ENCODE measurements at regions not wholly inside any gene's neighbourhood (a gene's known extent, or its start where the extent isn't known, plus 50 kb on each side); places are given as distances from the start of the nearest gene placed in this dataset.
A peak's percentile ranks its signal among the peaks of the same experiment; 100 is the strongest.

- no peak for TF ChIP-seq CTCF (IDR thresholded peaks at IDR 0.05; ENCODE audit: low read length, missing control alignments)
- H3K4me3 ChIP-seq (replicated peaks; ENCODE audit: low read depth, low read length): peak overlapping the region; percentile 19
- DNase-seq (ENCODE audit: low read depth): peak; percentile 63
Observed at GRCh38 chr20:12383821-12384220, 466.1 kb downstream of the BTBD3 start.

DNA sequence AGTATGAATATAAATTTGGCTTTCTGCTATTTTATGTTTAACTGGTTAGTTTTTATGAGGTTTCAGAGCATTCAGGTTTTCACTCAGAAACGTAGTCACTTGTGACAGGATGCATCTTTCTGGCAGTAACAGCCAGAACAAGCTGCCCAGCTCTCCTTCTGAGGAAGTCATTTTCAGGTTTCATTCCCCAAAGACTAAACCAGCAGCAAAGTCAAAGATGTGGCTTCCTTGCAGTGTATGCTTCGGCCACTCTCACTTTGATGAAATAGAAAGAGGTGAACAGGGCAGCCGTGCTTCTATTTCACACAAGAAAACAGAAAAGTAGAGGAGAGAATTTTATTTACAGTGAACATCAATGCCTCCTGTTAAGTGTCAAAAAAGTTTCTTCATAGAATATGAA lies 469.1 kb downstream of the BTBD3 start:
- no peak for DNase-seq (ENCODE audit: low read depth)
- H3K4me3 ChIP-seq (replicated peaks; ENCODE audit: low read depth, low read length): no peak overlapping the region
- no peak for TF ChIP-seq CTCF (IDR thresholded peaks at IDR 0.05; ENCODE audit: low read length, missing control alignments)

DNA sequence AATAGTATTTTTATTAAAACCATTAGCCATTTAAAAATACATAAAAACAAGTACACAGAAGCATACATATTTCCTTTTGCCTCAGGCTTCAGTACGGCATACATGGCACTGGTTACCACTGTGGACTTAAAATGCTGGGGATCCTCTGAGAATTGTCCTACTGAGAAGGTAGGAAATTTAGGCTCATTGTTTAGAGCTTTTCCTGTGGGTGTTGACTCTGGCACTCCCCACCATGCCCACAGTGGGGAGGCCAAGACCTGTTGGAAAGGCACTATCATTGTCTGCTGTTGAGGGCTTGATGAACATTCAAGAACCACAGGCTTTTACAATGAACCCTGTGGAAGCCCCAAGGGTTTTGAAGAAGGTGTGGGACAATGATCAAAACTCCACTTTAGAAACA lies 473.4 kb downstream of the BTBD3 start:
- TF ChIP-seq CTCF (IDR thresholded peaks at IDR 0.05; ENCODE audit: low read length, missing control alignments): no peak
- no peak overlapping the region for H3K4me3 ChIP-seq (replicated peaks; ENCODE audit: low read depth, low read length)
- DNase-seq (ENCODE audit: low read depth): peak; percentile 8

- no peak overlapping the region for H3K4me3 ChIP-seq (replicated peaks; ENCODE audit: low read depth, low read length)
- peak; percentile 21 for DNase-seq (ENCODE audit: low read depth)
- TF ChIP-seq CTCF (IDR thresholded peaks at IDR 0.05; ENCODE audit: low read length, missing control alignments): no peak
Observed at GRCh38 chr20:12394786-12395185, 477.1 kb downstream of the BTBD3 start.

DNA sequence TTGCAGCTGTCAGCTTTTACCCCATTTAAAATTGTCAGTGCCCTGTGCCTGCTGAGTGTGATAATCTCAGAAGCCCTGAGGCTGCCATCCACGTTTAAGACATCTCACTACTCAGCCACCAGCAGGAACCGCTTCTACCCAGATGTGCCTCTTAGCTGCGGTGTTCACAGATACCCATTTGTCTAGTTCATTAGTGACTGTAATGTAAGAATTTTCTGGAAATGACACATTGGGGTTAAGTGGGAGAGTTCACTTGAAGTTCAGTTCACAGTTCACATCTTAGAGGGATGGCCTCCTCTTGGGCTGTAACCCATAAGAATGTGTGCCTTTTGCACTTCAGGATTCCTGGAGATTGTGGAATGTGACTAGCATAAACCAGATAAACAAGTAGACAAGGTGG lies 477.7 kb downstream of the BTBD3 start:
- TF ChIP-seq CTCF (IDR thresholded peaks at IDR 0.05; ENCODE audit: low read length, missing control alignments): no peak
- no peak overlapping the region for H3K4me3 ChIP-seq (replicated peaks; ENCODE audit: low read depth, low read length)
- no peak for DNase-seq (ENCODE audit: low read depth)

GRCh38 chr20:12395760-12396159 lies 478.1 kb downstream of the BTBD3 start:
- TF ChIP-seq CTCF (IDR thresholded peaks at IDR 0.05; ENCODE audit: low read length, missing control alignments): no peak

DNA sequence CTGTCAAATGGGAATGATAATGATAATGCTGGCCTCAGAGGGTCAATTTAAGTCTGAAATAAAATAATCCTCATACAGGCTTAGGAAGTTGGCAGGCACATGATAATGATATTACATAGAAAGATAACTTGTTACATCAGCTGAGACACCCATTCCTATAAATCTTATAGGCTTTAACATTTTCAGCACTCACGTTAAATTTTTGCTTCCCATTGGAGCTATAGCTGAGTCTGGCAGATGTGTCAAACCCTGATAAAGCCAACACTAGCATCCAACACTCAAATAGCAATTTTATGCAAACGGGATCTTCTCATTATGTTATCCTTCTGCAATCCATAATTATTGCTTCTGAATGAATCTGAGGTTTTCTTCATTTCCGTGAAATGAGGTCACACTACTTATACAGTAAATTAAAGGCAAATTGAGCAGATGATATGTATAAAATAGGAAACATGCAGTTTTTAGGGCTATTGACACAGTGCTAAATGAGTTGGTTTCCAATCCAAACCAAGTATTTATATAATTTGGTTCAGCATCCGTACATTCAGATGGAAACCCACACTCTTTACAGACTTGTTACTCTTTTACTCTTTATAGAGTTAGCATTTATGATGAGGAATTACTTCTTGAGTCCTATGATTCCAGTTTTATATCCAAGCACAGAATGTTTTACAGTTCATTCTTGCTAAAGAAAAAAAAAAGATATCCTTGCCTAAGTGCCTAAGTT lies 481.6 kb downstream of the BTBD3 start:
- no peak for DNase-seq (ENCODE audit: low read depth)
- no peak overlapping the region for H3K4me3 ChIP-seq (replicated peaks; ENCODE audit: low read depth, low read length)
- TF ChIP-seq CTCF (IDR thresholded peaks at IDR 0.05; ENCODE audit: low read length, missing control alignments): no peak

More at GRCh38 chr20:12395760-12396159, 478.1 kb downstream of the BTBD3 start:
- DNase-seq (ENCODE audit: low read depth): no peak
- no peak overlapping the region for H3K4me3 ChIP-seq (replicated peaks; ENCODE audit: low read depth, low read length)

All from fibroblast of pulmonary artery (primary cell).